ENCODE measurements at regions not wholly inside any gene's neighbourhood (a gene's known extent, or its start where the extent isn't known, plus 50 kb on each side); places are given as distances from the start of the nearest gene placed in this dataset.

DNA sequence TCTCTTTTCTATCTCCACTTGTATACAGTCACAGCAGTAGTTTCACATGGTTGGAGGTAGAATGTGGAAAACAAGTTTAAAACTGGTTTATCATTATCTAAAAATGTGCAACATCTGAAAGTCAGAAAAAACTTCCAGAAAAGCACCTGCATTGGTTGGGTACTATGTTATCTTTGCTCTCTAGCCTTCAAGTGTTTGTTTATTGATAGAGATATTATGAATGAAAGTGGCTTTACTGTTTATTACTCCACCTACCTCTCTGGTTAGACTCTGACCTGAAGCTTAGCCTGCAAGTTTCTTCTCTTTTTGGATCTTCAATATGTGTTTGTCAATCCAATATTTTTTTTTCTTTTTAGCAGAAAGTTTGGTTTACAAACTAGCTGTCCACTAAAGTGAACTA, 2161.4 kb upstream of the RAG2 start:
- TF ChIP-seq, protein P1, sequence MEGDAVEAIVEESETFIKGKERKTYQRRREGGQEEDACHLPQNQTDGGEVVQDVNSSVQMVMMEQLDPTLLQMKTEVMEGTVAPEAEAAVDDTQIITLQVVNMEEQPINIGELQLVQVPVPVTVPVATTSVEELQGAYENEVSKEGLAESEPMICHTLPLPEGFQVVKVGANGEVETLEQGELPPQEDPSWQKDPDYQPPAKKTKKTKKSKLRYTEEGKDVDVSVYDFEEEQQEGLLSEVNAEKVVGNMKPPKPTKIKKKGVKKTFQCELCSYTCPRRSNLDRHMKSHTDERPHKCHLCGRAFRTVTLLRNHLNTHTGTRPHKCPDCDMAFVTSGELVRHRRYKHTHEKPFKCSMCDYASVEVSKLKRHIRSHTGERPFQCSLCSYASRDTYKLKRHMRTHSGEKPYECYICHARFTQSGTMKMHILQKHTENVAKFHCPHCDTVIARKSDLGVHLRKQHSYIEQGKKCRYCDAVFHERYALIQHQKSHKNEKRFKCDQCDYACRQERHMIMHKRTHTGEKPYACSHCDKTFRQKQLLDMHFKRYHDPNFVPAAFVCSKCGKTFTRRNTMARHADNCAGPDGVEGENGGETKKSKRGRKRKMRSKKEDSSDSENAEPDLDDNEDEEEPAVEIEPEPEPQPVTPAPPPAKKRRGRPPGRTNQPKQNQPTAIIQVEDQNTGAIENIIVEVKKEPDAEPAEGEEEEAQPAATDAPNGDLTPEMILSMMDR (IDR thresholded peaks at IDR 0.05; ENCODE audit: insufficient read depth, low read depth, low read length) = no peak
- no peak for TF ChIP-seq EZH2 (IDR thresholded peaks at IDR 0.05; ENCODE audit: insufficient read depth, low read length)
